ENCODE measurements at regions not wholly inside any gene's neighbourhood (a gene's known extent, or its start where the extent isn't known, plus 50 kb on each side); places are given as distances from the start of the nearest gene placed in this dataset.
"Not testable (repeated sequence)": the region's sequence is repeated elsewhere in the genome, so short reads cannot be mapped to it uniquely, and the experiment has no call there.

GRCh38 chr4:114286262-114286810 is 306.9 kb upstream of the ARSJ start:
- DNase-seq (ENCODE audit: low read depth in 2 of 3, low spot score in 1 of 3): no peak

- DNase-seq (ENCODE audit: low read depth in 2 of 3, low spot score in 1 of 3): no peak
Observed at GRCh38 chr4:114287079-114287696, 307.7 kb upstream of the ARSJ start.

- DNase-seq (ENCODE audit: low read depth in 2 of 3, low spot score in 1 of 3): no peak
Observed at GRCh38 chr4:114296126-114296525, 302.5 kb upstream of the UGT8 start.

GRCh38 chr4:114302472-114302871 is 296.1 kb upstream of the UGT8 start:
- DNase-seq (ENCODE audit: low read depth in 2 of 3, low spot score in 1 of 3): no peak

- DNase-seq (ENCODE audit: low read depth in 2 of 3, low spot score in 1 of 3): no peak
Observed at GRCh38 chr4:114304046-114304445, 294.6 kb upstream of the UGT8 start.

- DNase-seq (ENCODE audit: low read depth in 2 of 3, low spot score in 1 of 3): no peak
Observed at GRCh38 chr4:114304567-114304966, 294.0 kb upstream of the UGT8 start.

- no peak for DNase-seq (ENCODE audit: low read depth in 2 of 3, low spot score in 1 of 3)
Observed at GRCh38 chr4:114306946-114307345, 291.7 kb upstream of the UGT8 start.

GRCh38 chr4:114310296-114310925 is 288.2 kb upstream of the UGT8 start:
- no peak for DNase-seq (ENCODE audit: low read depth in 2 of 3, low spot score in 1 of 3)

- DNase-seq (ENCODE audit: low read depth in 2 of 3, low spot score in 1 of 3): no peak
Observed at GRCh38 chr4:114311787-114312186, 286.8 kb upstream of the UGT8 start.

GRCh38 chr4:114312338-114312737 is 286.3 kb upstream of the UGT8 start:
- no peak for DNase-seq (ENCODE audit: low read depth in 2 of 3, low spot score in 1 of 3)

GRCh38 chr4:114316789-114317188 is 281.8 kb upstream of the UGT8 start:
- no peak for DNase-seq (ENCODE audit: low read depth in 2 of 3, low spot score in 1 of 3)

- no peak for DNase-seq (ENCODE audit: low read depth in 2 of 3, low spot score in 1 of 3)
Observed at GRCh38 chr4:114317564-114317963, 281.0 kb upstream of the UGT8 start.

GRCh38 chr4:114318309-114318708 is 280.3 kb upstream of the UGT8 start:
- no peak for DNase-seq (ENCODE audit: low read depth in 2 of 3, low spot score in 1 of 3)

GRCh38 chr4:114320126-114320525 is 278.5 kb upstream of the UGT8 start:
- no peak for DNase-seq (ENCODE audit: low read depth in 2 of 3, low spot score in 1 of 3)

- DNase-seq (ENCODE audit: low read depth in 2 of 3, low spot score in 1 of 3): no peak
Observed at GRCh38 chr4:114321366-114321765, 277.2 kb upstream of the UGT8 start.

GRCh38 chr4:114323841-114324240 is 274.8 kb upstream of the UGT8 start:
- no peak for DNase-seq (ENCODE audit: low read depth in 2 of 3, low spot score in 1 of 3)

- DNase-seq (ENCODE audit: low read depth in 2 of 3, low spot score in 1 of 3): no peak
Observed at GRCh38 chr4:114326358-114326757, 272.2 kb upstream of the UGT8 start.

- DNase-seq (ENCODE audit: low read depth in 2 of 3, low spot score in 1 of 3): no peak
Observed at GRCh38 chr4:114332119-114332518, 266.5 kb upstream of the UGT8 start.

GRCh38 chr4:114334363-114334762 is 264.2 kb upstream of the UGT8 start:
- DNase-seq (ENCODE audit: low read depth in 2 of 3, low spot score in 1 of 3): not testable (repeated sequence)

GRCh38 chr4:114334884-114335330 is 263.7 kb upstream of the UGT8 start:
- no peak for DNase-seq (ENCODE audit: low read depth in 2 of 3, low spot score in 1 of 3)

- DNase-seq (ENCODE audit: low read depth in 2 of 3, low spot score in 1 of 3): no peak
Observed at GRCh38 chr4:114335339-114335738, 263.3 kb upstream of the UGT8 start.

GRCh38 chr4:114343015-114343414 is 255.6 kb upstream of the UGT8 start:
- no peak for DNase-seq (ENCODE audit: low read depth in 2 of 3, low spot score in 1 of 3)
